Right lobe of liver (tissue), 6 donors: ENCODE measurements at regions not wholly inside any gene's neighbourhood (a gene's known extent, or its start where the extent isn't known, plus 50 kb on each side); places are given as distances from the start of the nearest gene placed in this dataset.

Experiments used
- ATAC-seq, 4 donors: fragments of 200-7000 bp; cut with Tn5 transposase; one replicate each; pipeline ENCODE4 v1.9.1; 2020; ENCODE audit warnings: mild to moderate bottlenecking in 4 of 4, moderate library complexity in 4 of 4
- DNase-seq, 3 donors: peaks; one replicate each; pipeline ENCODE4 v3.0.0-alpha.2; 2020
- H3K27ac ChIP-seq, 3 donors: fragments of 200-600 bp; one replicate each; pipeline ENCODE4 v1.8.0; 2022
- H3K27me3 ChIP-seq, 2 donors: fragments of 200-600 bp; one replicate each; pipeline ENCODE4 v1.8.0; 2022
- H3K36me3 ChIP-seq, 4 donors: fragments of 200-600 bp; sonication (generic) in 1 of 4; one replicate each; pipeline versions ENCODE4 v1.5.1 to v1.8.0; 2017 to 2022; ENCODE audit warnings: control low read depth in 1 of 4
- H3K4me1 ChIP-seq, 4 donors: fragments of 200-600 bp; sonication (generic) in 1 of 4; one replicate each; pipeline versions ENCODE4 v1.5.1 to v1.8.0; 2017 to 2022; ENCODE audit warnings: control low read depth in 1 of 4
- H3K4me3 ChIP-seq, 3 donors: fragments of 200-600 bp; one replicate each; pipeline ENCODE4 v1.8.0; 2022
- H3K9me3 ChIP-seq, 4 donors: fragments of 200-600 bp; sonication (generic) in 1 of 4; one replicate each; pipeline versions ENCODE4 v1.5.1 to v1.8.0; 2017 to 2022; ENCODE audit warnings: control low read depth in 1 of 4
- CTCF ChIP-seq, 4 donors: fragments of 200-600 bp in 3 of 4; fragments of 450-650 bp in 1 of 4; IDR thresholded peaks; one replicate each; pipeline versions ENCODE4 v1.5.1 to v1.8.0; 2016 to 2022; ENCODE audit warnings: antibody characterized with exemption in 4 of 4, mild to moderate bottlenecking in 2 of 4
- POLR2A ChIP-seq: fragments of 450-650 bp; IDR thresholded peaks from one replicate; pipeline ENCODE4 v1.6.1; 2017; ENCODE audit warnings: antibody characterized with exemption, mild to moderate bottlenecking
- WGBS: methylation state at CpG from one replicate; pipeline ENCODE4 v1.1.6; 2018; ENCODE audit warnings: low coverage, low lambda C conversion rate; ENCODE audit not compliant: insufficient coverage; ENCODE audit errors: missing lambda C conversion rate; 5-methylcytosine and 5-hydroxymethylcytosine counted together
- intact Hi-C, 2 donors: fragments of 100-400 bp; cut with DNase I; formaldehyde crosslinking; loops; one replicate each; pipeline versions ENCODE4 v1.11.2 to v1.14.1; 2022
- donor health status: DM: no; HTN: yes; CAD: no.
- donor health status: DM: no; HTN: no; CAD: no.
- donor health status: DM: no; HTN: no; CAD: no.
- donor health status: DM: no; HTN: yes; CAD: no.
- donor health status: DM: no; HTN: yes; CAD: no.

- intact Hi-C loops: no loop called here
- TF ChIP-seq CTCF (IDR thresholded peaks at IDR 0.05) (no peak), POLR2A (no peak)
- WGBS: 93% methylated on average over 15 of the region's 18 CpGs
- ATAC-seq: no peak
- DNase-seq: no peak
- H3K4me3 ChIP-seq: no peak overlapping the region
- no peaks in the 10 kb centered on the region for H3K4me1 ChIP-seq
- H3K27ac ChIP-seq: no peak overlapping the region
- H3K9me3 ChIP-seq: no peaks in the 10 kb centered on the region
- no peaks in the 10 kb centered on the region for H3K36me3 ChIP-seq
- H3K27me3 ChIP-seq: no peaks in the 10 kb centered on the region
Measured at GRCh38 chr20:20796766-20797440, 84.5 kb upstream of the RALGAPA2 start.

GRCh38 chr20:20795721-20796120 is 83.3 kb upstream of the RALGAPA2 start:
- DNase-seq: peak in 1 of 3 donors; percentile 55
- ATAC-seq: peak; percentile 64 to 82 (median 70)
- WGBS: 32% methylated on average over 5 of the region's 5 CpGs

GRCh38 chr20:20795119-20795518 is 82.7 kb upstream of the RALGAPA2 start:
- H3K4me3 ChIP-seq: no peak overlapping the region
- WGBS: 33% methylated on average over 1 of the region's 3 CpGs
- no peak overlapping the region for H3K27ac ChIP-seq
- no peaks in the 10 kb centered on the region for H3K4me1 ChIP-seq
- no peaks in the 10 kb centered on the region for H3K27me3 ChIP-seq
- intact Hi-C loops: no loop called here
- no peaks in the 10 kb centered on the region for H3K36me3 ChIP-seq
- ATAC-seq (no peak), DNase-seq (no peak)
- no peak for TF ChIP-seq CTCF (IDR thresholded peaks at IDR 0.05)
- no peak for TF ChIP-seq POLR2A
- no peaks in the 10 kb centered on the region for H3K9me3 ChIP-seq

More at GRCh38 chr20:20795721-20796120, 83.3 kb upstream of the RALGAPA2 start:
- Histone ChIP-seq H3K4me3 (no peak overlapping the region), H3K9me3 (no peaks in the 10 kb centered on the region), H3K27me3 (no peaks in the 10 kb centered on the region), H3K36me3 (no peaks in the 10 kb centered on the region), H3K27ac (no peak overlapping the region), H3K4me1 (no peaks in the 10 kb centered on the region)
- intact Hi-C loops: no loop called here
- TF ChIP-seq CTCF (IDR thresholded peaks at IDR 0.05) (no peak), POLR2A (no peak)

- H3K4me3 ChIP-seq: no peak overlapping the region
- H3K27ac ChIP-seq: no peak overlapping the region
- H3K27me3 ChIP-seq: no peaks in the 10 kb centered on the region
- 73% methylated on average over 2 of the region's 2 CpGs for WGBS
- ATAC-seq (no peak), DNase-seq (no peak)
- H3K36me3 ChIP-seq: no peaks in the 10 kb centered on the region
- no peaks in the 10 kb centered on the region for H3K9me3 ChIP-seq
- no peaks in the 10 kb centered on the region for H3K4me1 ChIP-seq
- intact Hi-C loops: no loop called here
- TF ChIP-seq POLR2A (no peak), CTCF (IDR thresholded peaks at IDR 0.05) (no peak)
Measured at GRCh38 chr20:20793591-20793990, 81.1 kb upstream of the RALGAPA2 start.
